ENCODE measurements at regions not wholly inside any gene's neighbourhood (a gene's known extent, or its start where the extent isn't known, plus 50 kb on each side); places are given as distances from the start of the nearest gene placed in this dataset.

DNA sequence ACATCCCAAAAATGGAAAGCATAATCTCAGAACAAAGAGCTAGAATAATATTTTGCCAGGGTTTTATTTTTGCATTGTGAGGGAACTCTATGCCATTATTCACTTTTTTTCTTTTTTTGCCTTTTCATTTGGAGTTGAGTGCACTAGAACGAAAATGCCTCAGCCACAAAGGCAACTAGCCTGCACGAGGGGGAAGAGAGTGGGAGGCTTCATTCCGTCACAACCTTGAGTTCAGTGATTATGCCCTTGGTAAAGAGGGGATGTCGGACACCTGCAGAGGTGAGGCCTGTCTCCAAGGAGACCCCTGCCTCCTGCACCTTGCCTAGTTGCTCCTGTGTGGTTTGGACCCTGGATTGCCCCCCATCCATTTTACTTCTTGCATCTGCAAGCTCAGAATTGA lies 232.7 kb downstream of the TEX36 start:
- 72 to 76% methylated on average over 4 of the region's 4 CpGs for WGBS, 2 donors
- Histone ChIP-seq H3K27me3 (no peaks in the 10 kb centered on the region), H3K4me3 (no peak overlapping the region), H3K4me1 (no peaks in the 10 kb centered on the region), H3K36me3 (no peaks in the 10 kb centered on the region), H3K27ac (no peak overlapping the region), H3K9me3 (no peaks in the 10 kb centered on the region)
- no peak for DNase-seq (ENCODE audit: low spot score in 2 of 2)
- TF ChIP-seq, protein P1, sequence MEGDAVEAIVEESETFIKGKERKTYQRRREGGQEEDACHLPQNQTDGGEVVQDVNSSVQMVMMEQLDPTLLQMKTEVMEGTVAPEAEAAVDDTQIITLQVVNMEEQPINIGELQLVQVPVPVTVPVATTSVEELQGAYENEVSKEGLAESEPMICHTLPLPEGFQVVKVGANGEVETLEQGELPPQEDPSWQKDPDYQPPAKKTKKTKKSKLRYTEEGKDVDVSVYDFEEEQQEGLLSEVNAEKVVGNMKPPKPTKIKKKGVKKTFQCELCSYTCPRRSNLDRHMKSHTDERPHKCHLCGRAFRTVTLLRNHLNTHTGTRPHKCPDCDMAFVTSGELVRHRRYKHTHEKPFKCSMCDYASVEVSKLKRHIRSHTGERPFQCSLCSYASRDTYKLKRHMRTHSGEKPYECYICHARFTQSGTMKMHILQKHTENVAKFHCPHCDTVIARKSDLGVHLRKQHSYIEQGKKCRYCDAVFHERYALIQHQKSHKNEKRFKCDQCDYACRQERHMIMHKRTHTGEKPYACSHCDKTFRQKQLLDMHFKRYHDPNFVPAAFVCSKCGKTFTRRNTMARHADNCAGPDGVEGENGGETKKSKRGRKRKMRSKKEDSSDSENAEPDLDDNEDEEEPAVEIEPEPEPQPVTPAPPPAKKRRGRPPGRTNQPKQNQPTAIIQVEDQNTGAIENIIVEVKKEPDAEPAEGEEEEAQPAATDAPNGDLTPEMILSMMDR (IDR thresholded peaks at IDR 0.05) = no peak
- no peak for TF ChIP-seq EP300 (IDR thresholded peaks at IDR 0.05)
- TF ChIP-seq POLR2A (IDR thresholded peaks at IDR 0.05) = no peak

DNA sequence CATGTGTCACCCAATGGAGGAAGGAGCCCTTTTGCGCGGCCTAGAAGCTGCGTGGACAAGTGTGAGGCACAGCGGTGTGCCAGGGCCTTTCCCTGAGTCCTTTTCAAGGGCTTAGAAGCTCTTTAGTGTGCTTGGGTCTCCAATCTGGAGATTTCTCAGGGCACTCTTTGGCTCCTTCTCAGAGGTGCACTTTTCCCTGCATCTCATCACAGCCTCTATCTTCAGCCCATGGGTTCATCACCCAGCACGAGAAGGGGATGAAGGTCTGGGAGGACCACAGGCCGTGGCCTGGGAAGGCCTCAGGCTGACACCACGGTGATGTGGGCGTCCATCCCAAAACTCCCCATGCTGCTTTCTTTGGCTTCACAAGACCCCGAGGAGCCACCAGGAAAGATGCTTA lies 233.4 kb downstream of the TEX36 start:
- 92 to 93% methylated on average over 9 of the region's 9 CpGs for WGBS, 2 donors
- no peak for DNase-seq (ENCODE audit: low spot score in 2 of 2)

DNA sequence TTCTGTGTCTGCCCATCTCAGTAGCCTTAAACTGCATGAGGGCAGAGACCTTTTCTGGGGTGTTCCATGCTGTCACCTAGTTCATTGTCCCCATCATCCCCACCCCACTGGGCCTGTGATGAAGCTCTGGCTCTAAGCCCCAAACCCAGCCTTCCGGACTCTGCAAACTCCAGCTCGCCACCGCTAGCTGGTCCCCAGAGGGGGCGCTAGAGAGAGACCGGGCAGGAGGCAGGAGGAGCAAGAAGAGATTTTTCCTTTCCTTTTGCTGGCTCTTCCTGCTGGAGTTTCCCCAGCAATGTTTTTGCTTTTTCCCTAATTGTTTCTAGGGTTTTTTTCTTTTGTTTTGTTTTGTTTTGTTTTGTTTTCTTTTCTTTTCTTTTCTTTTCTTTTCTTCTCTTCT lies 234.4 kb downstream of the TEX36 start:
- Histone ChIP-seq H3K4me1 (no peaks in the 10 kb centered on the region), H3K9me3 (no peaks in the 10 kb centered on the region), H3K4me3 (no peak overlapping the region), H3K27me3 (no peaks in the 10 kb centered on the region), H3K27ac (no peak overlapping the region), H3K36me3 (no peaks in the 10 kb centered on the region)
- TF ChIP-seq EP300 (IDR thresholded peaks at IDR 0.05) = no peak
- no peak for TF ChIP-seq POLR2A (IDR thresholded peaks at IDR 0.05)
- TF ChIP-seq, protein P1 (IDR thresholded peaks at IDR 0.05) = no peak
- no peak for DNase-seq (ENCODE audit: low spot score in 2 of 2)
- WGBS, 2 donors = 22 to 23% methylated on average over 5 of the region's 5 CpGs

More for the DNA sequence above, 233.4 kb downstream of the TEX36 start:
- Histone ChIP-seq H3K27ac (no peak overlapping the region), H3K4me1 (no peaks in the 10 kb centered on the region), H3K4me3 (no peak overlapping the region), H3K27me3 (no peaks in the 10 kb centered on the region), H3K36me3 (no peaks in the 10 kb centered on the region), H3K9me3 (no peaks in the 10 kb centered on the region)
- TF ChIP-seq POLR2A (IDR thresholded peaks at IDR 0.05) = no peak
- no peak for TF ChIP-seq EP300 (IDR thresholded peaks at IDR 0.05)
- TF ChIP-seq, protein P1 (IDR thresholded peaks at IDR 0.05) = no peak

DNA sequence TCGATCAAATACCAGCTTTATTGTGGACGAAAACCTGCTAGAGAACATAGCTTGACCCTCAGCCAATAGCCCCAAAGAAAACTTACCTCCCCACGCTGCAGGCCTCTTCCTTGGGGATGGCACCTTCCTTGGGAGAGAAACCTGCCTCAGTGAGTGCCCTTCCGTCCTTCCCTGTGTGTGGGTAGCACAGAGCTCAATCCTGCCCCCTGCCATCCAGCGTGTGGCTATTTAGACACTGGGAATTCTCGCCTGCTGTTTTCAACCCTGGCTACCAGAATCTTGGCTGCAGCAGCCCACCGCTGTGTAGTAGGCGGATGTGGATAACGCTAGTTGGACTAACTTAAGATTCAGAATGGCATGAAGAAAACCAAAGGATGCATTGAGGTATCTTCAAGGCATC lies 238.2 kb downstream of the TEX36 start:
- H3K4me3 ChIP-seq = no peak overlapping the region
- WGBS, 2 donors = 80 to 88% methylated on average over 9 of the region's 9 CpGs
- H3K27ac ChIP-seq = no peak overlapping the region
- no peak for DNase-seq (ENCODE audit: low spot score in 2 of 2)
- TF ChIP-seq, protein P1 (IDR thresholded peaks at IDR 0.05) = no peak
- no peaks in the 10 kb centered on the region for H3K4me1 ChIP-seq
- H3K27me3 ChIP-seq = no peaks in the 10 kb centered on the region
- no peaks in the 10 kb centered on the region for H3K36me3 ChIP-seq
- H3K9me3 ChIP-seq = no peaks in the 10 kb centered on the region

DNA sequence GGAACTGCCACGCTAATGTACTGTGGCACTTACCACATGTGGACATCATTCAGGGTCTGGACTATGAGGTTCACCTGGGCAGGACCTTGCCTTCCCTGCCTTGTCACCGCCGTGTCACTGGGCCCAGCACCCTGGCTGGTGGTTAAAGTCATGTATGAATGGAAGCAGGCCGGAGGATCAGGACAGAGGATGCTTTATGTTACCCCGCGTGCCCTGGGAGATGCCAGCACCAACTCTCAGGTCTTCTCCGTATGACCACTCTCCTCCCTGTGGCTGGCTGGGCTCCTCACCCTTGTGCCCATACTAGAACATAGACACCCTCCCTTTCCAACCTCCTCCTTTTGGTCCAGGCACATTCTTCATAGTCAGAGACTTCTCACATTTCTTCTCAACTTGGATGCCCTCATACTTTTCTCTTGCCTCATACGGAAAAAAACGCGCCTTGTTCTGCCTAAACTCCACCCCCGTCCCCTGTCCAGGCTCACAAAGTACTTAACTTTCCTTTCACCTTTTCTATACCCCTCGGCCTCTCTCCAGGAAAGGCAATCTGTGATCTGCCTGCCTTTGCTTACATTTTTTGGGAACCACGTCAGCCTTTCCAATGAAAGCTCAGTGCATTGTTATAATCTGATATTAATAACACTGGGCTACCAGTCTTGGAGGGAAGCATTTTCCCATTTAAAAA lies 240.0 kb downstream of the TEX36 start:
- Histone ChIP-seq H3K36me3 (no peaks in the 10 kb centered on the region), H3K9me3 (no peaks in the 10 kb centered on the region), H3K4me1 (no peaks in the 10 kb centered on the region), H3K27ac (no peak overlapping the region), H3K4me3 (no peak overlapping the region), H3K27me3 (no peaks in the 10 kb centered on the region)
- 76 to 78% methylated on average over 13 of the region's 13 CpGs for WGBS, 2 donors
- TF ChIP-seq, protein P1 (IDR thresholded peaks at IDR 0.05) = no peak
- TF ChIP-seq POLR2A (IDR thresholded peaks at IDR 0.05) = no peak
- TF ChIP-seq EP300 (IDR thresholded peaks at IDR 0.05) = no peak
- DNase-seq (ENCODE audit: low spot score in 2 of 2) = no peak
